ENCODE measurements at regions not wholly inside any gene's neighbourhood (a gene's known extent, or its start where the extent isn't known, plus 50 kb on each side); places are given as distances from the start of the nearest gene placed in this dataset.
A peak's percentile ranks its signal among the peaks of the same experiment; 100 is the strongest.

DNA sequence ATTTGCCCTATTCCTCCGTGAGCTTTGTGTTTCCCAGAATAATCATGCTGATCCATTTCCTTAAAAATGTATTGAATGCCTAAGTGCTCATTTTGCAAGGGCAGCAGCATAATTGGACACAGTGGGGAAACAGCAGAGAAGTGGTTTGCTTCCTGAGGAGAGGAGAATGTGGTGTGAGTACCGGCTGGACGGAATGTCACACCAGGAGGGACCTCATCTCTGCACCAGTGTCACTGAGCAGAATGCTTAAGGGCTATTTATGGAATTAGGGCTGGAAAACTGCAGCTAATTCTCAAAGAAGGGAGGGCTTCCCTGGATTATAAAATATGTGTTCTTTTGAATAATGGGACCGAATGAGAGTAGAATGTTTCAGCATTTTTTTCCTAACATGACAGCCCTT, 1100.6 kb upstream of the RBFOX1 start:
- Histone ChIP-seq H3K27ac (ENCODE audit: low read depth, low read length) (no peak overlapping the region), H3K9ac (ENCODE audit: low read depth in 1 of 2, low read length in 2 of 2) (no peak overlapping the region), H3K36me3 (ENCODE audit: control insufficient read depth in 1 of 2, insufficient read depth in 2 of 2, low read length in 2 of 2) (no peaks in the 10 kb centered on the region), H3K4me1 (ENCODE audit: control insufficient read depth in 1 of 2, insufficient read depth in 2 of 2, low read length in 2 of 2) (no peaks in the 10 kb centered on the region), H3K4me3 (ENCODE audit: low read depth in 1 of 2, low read length in 2 of 2) (no peak overlapping the region), H3K27me3 (ENCODE audit: control insufficient read depth in 1 of 2, insufficient read depth in 2 of 2, low read length in 2 of 2) (no peaks in the 10 kb centered on the region), H3K9me3 (ENCODE audit: control insufficient read depth in 1 of 2, low read length in 2 of 2) (no peaks in the 10 kb centered on the region)

DNA sequence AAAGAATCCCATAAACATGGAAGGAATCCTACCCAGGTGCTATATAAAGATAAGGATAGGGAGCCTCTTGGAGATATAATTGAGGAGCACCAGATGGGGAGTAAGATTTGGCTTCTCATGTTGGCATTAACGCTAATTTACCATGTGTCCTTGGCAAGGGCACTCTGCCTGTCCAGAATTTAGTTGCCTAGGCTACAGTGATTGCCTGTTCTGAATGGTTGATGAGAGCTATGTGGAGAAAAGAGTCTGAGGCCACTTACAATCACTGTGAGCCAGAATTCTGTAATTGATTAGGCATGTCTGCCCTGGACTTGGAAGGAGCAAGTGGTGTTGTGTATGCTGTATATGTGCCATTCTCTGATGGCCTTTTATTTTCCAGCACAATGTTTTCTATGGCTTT, 1101.2 kb upstream of the RBFOX1 start:
- Histone ChIP-seq H3K4me3 (ENCODE audit: low read depth in 1 of 2, low read length in 2 of 2) (no peak overlapping the region), H3K9me3 (ENCODE audit: control insufficient read depth in 1 of 2, low read length in 2 of 2) (no peaks in the 10 kb centered on the region), H3K9ac (ENCODE audit: low read depth in 1 of 2, low read length in 2 of 2) (no peak overlapping the region), H3K36me3 (ENCODE audit: control insufficient read depth in 1 of 2, insufficient read depth in 2 of 2, low read length in 2 of 2) (no peaks in the 10 kb centered on the region), H3K4me1 (ENCODE audit: control insufficient read depth in 1 of 2, insufficient read depth in 2 of 2, low read length in 2 of 2) (no peaks in the 10 kb centered on the region), H3K27me3 (ENCODE audit: control insufficient read depth in 1 of 2, insufficient read depth in 2 of 2, low read length in 2 of 2) (no peaks in the 10 kb centered on the region), H3K27ac (ENCODE audit: low read depth, low read length) (no peak overlapping the region)

DNA sequence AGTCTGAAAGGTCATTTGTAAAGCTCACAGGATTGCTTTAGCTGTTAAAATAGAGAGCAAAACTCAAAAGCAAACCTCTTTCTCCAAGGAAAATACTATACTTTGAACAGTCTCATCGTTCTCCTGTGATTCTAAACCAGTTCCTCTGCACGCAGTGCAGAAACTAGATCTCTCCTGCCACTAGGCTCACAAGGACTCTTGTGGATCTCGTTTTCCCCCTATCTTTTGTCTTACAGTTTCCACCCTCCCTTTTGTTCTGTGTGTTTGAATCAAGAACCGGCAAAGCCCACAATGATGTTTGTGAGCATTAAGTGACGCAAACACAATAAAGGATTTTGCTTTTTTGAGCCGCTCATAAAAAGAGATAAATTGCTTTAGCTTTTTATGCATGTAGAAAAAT, 1103.5 kb upstream of the RBFOX1 start:
- no peak overlapping the region for H3K9ac ChIP-seq (ENCODE audit: low read depth in 1 of 2, low read length in 2 of 2)

DNA sequence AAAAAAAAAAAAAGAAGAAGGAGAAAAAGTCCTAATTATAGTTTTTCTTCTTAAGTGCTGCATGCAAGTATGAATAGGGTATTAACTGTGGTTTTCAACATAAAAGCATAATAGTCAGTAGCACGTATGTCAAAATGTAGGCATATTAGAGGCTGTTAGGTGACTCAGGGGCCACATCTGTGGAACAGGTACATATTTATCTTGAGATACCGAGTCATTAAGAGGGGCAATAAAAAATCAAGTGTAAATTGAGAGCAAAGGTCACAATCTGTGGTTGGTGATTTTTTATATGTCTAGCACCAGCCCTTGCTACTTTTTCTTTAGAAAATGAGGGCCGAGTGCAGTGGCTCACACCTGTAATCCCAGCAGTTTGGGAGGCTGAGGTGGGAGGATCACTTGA, 1113.8 kb upstream of the RBFOX1 start:
- Histone ChIP-seq H3K9me3 (ENCODE audit: control insufficient read depth in 1 of 2, low read length in 2 of 2) (no peaks in the 10 kb centered on the region), H3K4me3 (ENCODE audit: low read depth in 1 of 2, low read length in 2 of 2) (no peak overlapping the region), H3K4me1 (ENCODE audit: control insufficient read depth in 1 of 2, insufficient read depth in 2 of 2, low read length in 2 of 2) (peaks cover 0 to 11% of the 10 kb centered on the region in 2 donors), H3K27me3 (ENCODE audit: control insufficient read depth in 1 of 2, insufficient read depth in 2 of 2, low read length in 2 of 2) (no peaks in the 10 kb centered on the region), H3K36me3 (ENCODE audit: control insufficient read depth in 1 of 2, insufficient read depth in 2 of 2, low read length in 2 of 2) (no peaks in the 10 kb centered on the region), H3K27ac (ENCODE audit: low read depth, low read length) (no peak overlapping the region), H3K9ac (ENCODE audit: low read depth in 1 of 2, low read length in 2 of 2) (no peak overlapping the region)

More for the DNA sequence above, 1103.5 kb upstream of the RBFOX1 start:
- Histone ChIP-seq H3K4me1 (ENCODE audit: control insufficient read depth in 1 of 2, insufficient read depth in 2 of 2, low read length in 2 of 2) (no peaks in the 10 kb centered on the region), H3K4me3 (ENCODE audit: low read depth in 1 of 2, low read length in 2 of 2) (no peak overlapping the region), H3K27ac (ENCODE audit: low read depth, low read length) (no peak overlapping the region), H3K9me3 (ENCODE audit: control insufficient read depth in 1 of 2, low read length in 2 of 2) (no peaks in the 10 kb centered on the region), H3K27me3 (ENCODE audit: control insufficient read depth in 1 of 2, insufficient read depth in 2 of 2, low read length in 2 of 2) (no peaks in the 10 kb centered on the region), H3K36me3 (ENCODE audit: control insufficient read depth in 1 of 2, insufficient read depth in 2 of 2, low read length in 2 of 2) (no peaks in the 10 kb centered on the region)

DNA sequence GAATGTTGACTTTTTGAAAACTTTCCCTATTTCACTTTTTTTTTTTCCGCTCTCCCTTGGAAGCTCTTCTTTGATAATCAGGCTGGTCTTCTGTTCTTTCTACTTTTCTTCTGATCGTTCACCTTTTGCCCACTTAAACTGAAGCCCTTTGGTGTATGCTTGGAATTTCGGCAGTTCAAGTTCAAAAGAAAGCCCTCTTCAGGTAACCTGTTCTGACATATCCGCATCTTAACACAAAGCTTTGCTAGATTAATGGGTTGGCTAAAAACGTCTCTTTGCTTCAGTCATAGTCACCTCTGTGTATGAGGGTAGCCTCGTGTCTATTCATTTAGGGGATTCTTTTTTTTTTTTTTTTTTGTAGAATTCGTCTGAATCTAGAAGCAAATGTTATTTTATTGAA, 1115.8 kb upstream of the RBFOX1 start:
- H3K4me1 ChIP-seq (ENCODE audit: control insufficient read depth in 1 of 2, insufficient read depth in 2 of 2, low read length in 2 of 2), result peaks cover 0 to 11% of the 10 kb centered on the region in 2 donors
- H3K36me3 ChIP-seq (ENCODE audit: control insufficient read depth in 1 of 2, insufficient read depth in 2 of 2, low read length in 2 of 2), result no peaks in the 10 kb centered on the region
- H3K27me3 ChIP-seq (ENCODE audit: control insufficient read depth in 1 of 2, insufficient read depth in 2 of 2, low read length in 2 of 2), result no peaks in the 10 kb centered on the region
- H3K27ac ChIP-seq (ENCODE audit: low read depth, low read length), result no peak overlapping the region
- H3K9ac ChIP-seq (ENCODE audit: low read depth in 1 of 2, low read length in 2 of 2), result no peak overlapping the region
- no peak overlapping the region for H3K4me3 ChIP-seq (ENCODE audit: low read depth in 1 of 2, low read length in 2 of 2)
- no peaks in the 10 kb centered on the region for H3K9me3 ChIP-seq (ENCODE audit: control insufficient read depth in 1 of 2, low read length in 2 of 2)

DNA sequence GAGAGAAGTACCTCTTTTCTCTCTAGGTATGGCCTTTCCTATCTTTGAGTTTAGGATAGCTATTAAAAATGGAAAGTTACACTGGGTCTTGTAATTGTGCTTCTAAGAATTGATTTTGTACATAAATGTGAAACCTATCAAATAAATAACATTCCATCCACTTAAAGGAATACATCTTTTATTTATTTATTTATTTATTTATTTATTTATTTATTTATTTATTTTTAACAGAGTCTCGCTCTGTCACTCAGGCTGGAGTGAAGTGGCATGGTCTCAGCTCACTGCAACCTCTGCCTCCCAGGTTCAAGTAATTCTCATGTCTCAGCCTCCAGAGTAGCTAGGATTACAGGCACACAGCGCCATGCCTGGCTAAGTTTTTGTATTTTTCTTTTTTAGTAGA, 1114.0 kb upstream of the EEF2KMT start:
- no peaks in the 10 kb centered on the region for H3K9me3 ChIP-seq (ENCODE audit: control insufficient read depth in 1 of 2, low read length in 2 of 2)
- no peak overlapping the region for H3K9ac ChIP-seq (ENCODE audit: low read depth in 1 of 2, low read length in 2 of 2)
- H3K27me3 ChIP-seq (ENCODE audit: control insufficient read depth in 1 of 2, insufficient read depth in 2 of 2, low read length in 2 of 2), result no peaks in the 10 kb centered on the region
- no peak overlapping the region for H3K4me3 ChIP-seq (ENCODE audit: low read depth in 1 of 2, low read length in 2 of 2)
- H3K27ac ChIP-seq (ENCODE audit: low read depth, low read length), result no peak overlapping the region
- H3K36me3 ChIP-seq (ENCODE audit: control insufficient read depth in 1 of 2, insufficient read depth in 2 of 2, low read length in 2 of 2), result no peaks in the 10 kb centered on the region
- H3K4me1 ChIP-seq (ENCODE audit: control insufficient read depth in 1 of 2, insufficient read depth in 2 of 2, low read length in 2 of 2), result peaks cover 13 to 17% of the 10 kb centered on the region in 2 donors

DNA sequence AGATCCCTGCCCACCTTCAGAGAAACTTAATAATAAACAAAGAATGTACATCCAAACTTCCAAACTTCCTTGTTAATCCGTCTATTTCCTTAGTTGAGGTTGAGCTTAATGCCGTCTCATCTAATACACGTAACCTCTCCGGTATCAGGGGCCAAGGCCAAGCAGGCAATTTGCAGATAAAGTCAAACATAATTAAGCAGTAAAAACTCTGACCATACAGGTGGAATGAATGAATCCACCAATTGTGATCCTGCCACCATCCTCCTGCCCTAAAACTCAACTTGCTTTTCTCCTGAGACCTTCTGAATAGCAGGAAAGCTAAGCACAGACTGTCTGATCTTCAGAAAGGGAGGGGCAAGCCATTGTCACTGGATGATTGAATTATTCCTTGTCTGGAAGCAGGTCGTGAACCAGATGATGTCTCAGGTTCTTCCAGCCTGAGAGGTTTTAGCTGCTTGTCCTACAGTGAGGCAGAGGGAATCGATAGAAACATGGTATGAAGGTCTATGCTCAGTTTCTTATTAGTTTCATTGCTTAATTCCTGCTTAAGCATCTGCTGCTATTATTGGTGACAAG, 1111.8 kb upstream of the EEF2KMT start:
- Histone ChIP-seq H3K9ac (ENCODE audit: low read depth in 1 of 2, low read length in 2 of 2) (no peak overlapping the region), H3K27me3 (ENCODE audit: control insufficient read depth in 1 of 2, insufficient read depth in 2 of 2, low read length in 2 of 2) (no peaks in the 10 kb centered on the region), H3K36me3 (ENCODE audit: control insufficient read depth in 1 of 2, insufficient read depth in 2 of 2, low read length in 2 of 2) (no peaks in the 10 kb centered on the region), H3K27ac (ENCODE audit: low read depth, low read length) (no peak overlapping the region), H3K9me3 (ENCODE audit: control insufficient read depth in 1 of 2, low read length in 2 of 2) (no peaks in the 10 kb centered on the region), H3K4me1 (ENCODE audit: control insufficient read depth in 1 of 2, insufficient read depth in 2 of 2, low read length in 2 of 2) (peaks cover 24% of the 10 kb centered on the region in 2 donors), H3K4me3 (ENCODE audit: low read depth in 1 of 2, low read length in 2 of 2) (peak overlapping the region in 1 of 2 donors; percentile 28)

DNA sequence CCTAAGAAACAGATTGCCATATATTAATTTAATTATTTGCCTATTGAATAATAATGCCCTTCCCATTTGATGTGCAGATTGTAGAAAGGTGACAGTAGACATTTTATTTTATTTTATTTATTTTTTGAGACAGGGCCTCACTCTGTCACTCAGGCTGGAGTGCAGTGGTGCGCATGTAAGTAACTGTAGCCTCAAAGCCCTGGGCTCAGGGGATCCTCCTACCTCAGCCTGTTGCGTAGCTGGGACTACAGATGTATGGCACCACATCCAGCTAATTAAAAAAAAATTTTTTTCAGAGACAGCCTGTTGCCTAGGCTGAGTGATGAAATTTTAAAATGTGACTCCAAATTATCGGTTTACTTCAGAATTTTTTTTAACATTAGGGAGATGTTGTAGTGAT, 1110.0 kb upstream of the EEF2KMT start:
- peaks cover 24% of the 10 kb centered on the region in 2 donors for H3K4me1 ChIP-seq (ENCODE audit: control insufficient read depth in 1 of 2, insufficient read depth in 2 of 2, low read length in 2 of 2)
- H3K27me3 ChIP-seq (ENCODE audit: control insufficient read depth in 1 of 2, insufficient read depth in 2 of 2, low read length in 2 of 2), result no peaks in the 10 kb centered on the region
- H3K9ac ChIP-seq (ENCODE audit: low read depth in 1 of 2, low read length in 2 of 2), result no peak overlapping the region
- H3K4me3 ChIP-seq (ENCODE audit: low read depth in 1 of 2, low read length in 2 of 2), result no peak overlapping the region
- no peak overlapping the region for H3K27ac ChIP-seq (ENCODE audit: low read depth, low read length)
- no peaks in the 10 kb centered on the region for H3K9me3 ChIP-seq (ENCODE audit: control insufficient read depth in 1 of 2, low read length in 2 of 2)
- no peaks in the 10 kb centered on the region for H3K36me3 ChIP-seq (ENCODE audit: control insufficient read depth in 1 of 2, insufficient read depth in 2 of 2, low read length in 2 of 2)

DNA sequence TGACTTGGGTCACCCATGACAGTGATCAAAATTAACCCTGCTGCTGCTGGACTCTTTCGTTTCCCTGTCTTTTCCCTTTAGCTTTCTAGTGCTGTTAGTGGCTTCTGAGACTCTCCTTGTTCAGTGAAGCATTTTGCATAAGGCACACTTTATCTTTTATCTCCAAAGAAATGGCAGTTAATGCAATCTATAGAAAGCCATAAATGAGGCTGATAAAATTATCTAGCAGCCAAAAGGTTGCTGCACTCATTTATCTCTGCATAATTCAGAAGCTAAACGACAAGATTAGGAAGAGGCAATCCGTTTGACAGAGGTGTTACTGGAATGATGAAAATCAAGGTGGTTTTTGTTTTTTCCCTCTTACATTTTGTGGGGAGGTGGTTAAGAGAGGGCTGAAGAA, 1109.5 kb upstream of the EEF2KMT start:
- no peak overlapping the region for H3K27ac ChIP-seq (ENCODE audit: low read depth, low read length)
- H3K9me3 ChIP-seq (ENCODE audit: control insufficient read depth in 1 of 2, low read length in 2 of 2), result no peaks in the 10 kb centered on the region
- H3K4me3 ChIP-seq (ENCODE audit: low read depth in 1 of 2, low read length in 2 of 2), result no peak overlapping the region
- no peaks in the 10 kb centered on the region for H3K36me3 ChIP-seq (ENCODE audit: control insufficient read depth in 1 of 2, insufficient read depth in 2 of 2, low read length in 2 of 2)
- no peaks in the 10 kb centered on the region for H3K27me3 ChIP-seq (ENCODE audit: control insufficient read depth in 1 of 2, insufficient read depth in 2 of 2, low read length in 2 of 2)
- peaks cover 24% of the 10 kb centered on the region in 2 donors for H3K4me1 ChIP-seq (ENCODE audit: control insufficient read depth in 1 of 2, insufficient read depth in 2 of 2, low read length in 2 of 2)
- H3K9ac ChIP-seq (ENCODE audit: low read depth in 1 of 2, low read length in 2 of 2), result no peak overlapping the region

DNA sequence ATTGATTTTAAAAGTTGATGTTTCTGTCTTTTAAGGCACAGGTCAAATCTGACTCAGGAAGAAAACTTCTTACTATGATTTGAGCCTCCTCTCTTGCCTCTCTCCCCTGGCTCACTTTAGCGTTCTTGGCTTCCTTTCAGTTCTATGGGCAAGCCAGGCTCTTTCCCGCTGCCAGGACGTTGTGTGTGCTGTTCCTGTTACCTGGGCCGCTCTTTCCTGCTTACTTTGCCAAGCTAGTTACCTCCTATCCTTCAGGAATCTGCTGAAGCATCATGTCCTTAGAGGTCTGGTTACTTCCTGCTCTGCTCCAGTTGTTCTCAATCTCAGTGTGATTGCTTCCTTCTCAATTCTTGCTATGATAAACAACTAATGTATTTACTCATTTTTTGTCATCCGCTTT, 1108.5 kb upstream of the EEF2KMT start:
- no peak overlapping the region for H3K27ac ChIP-seq (ENCODE audit: low read depth, low read length)
- H3K27me3 ChIP-seq (ENCODE audit: control insufficient read depth in 1 of 2, insufficient read depth in 2 of 2, low read length in 2 of 2), result no peaks in the 10 kb centered on the region
- no peak overlapping the region for H3K9ac ChIP-seq (ENCODE audit: low read depth in 1 of 2, low read length in 2 of 2)
- H3K9me3 ChIP-seq (ENCODE audit: control insufficient read depth in 1 of 2, low read length in 2 of 2), result no peaks in the 10 kb centered on the region
- H3K4me1 ChIP-seq (ENCODE audit: control insufficient read depth in 1 of 2, insufficient read depth in 2 of 2, low read length in 2 of 2), result peaks cover 24% of the 10 kb centered on the region in 2 donors
- no peaks in the 10 kb centered on the region for H3K36me3 ChIP-seq (ENCODE audit: control insufficient read depth in 1 of 2, insufficient read depth in 2 of 2, low read length in 2 of 2)
- H3K4me3 ChIP-seq (ENCODE audit: low read depth in 1 of 2, low read length in 2 of 2), result no peak overlapping the region

DNA sequence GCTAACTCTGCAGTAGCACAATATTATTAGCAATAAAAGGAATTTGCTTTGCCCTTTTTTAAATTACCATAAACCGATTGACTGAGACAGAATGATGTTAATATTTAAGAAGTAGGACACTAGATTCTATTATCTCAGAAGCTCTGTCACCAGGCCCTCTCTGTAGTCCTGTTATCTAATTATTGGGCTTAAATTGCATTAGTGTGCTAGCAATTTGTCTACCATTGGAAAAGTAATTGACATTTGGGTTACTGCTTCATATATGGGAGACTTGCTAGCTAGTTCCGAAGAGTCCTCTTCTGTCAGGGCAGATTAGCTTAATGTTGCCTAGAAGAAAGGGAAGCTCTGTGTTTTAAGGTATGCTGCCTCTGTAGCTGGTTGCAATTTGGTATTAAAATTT, 1107.3 kb upstream of the EEF2KMT start:
- H3K27me3 ChIP-seq (ENCODE audit: control insufficient read depth in 1 of 2, insufficient read depth in 2 of 2, low read length in 2 of 2), result no peaks in the 10 kb centered on the region
- H3K27ac ChIP-seq (ENCODE audit: low read depth, low read length), result no peak overlapping the region
- H3K9ac ChIP-seq (ENCODE audit: low read depth in 1 of 2, low read length in 2 of 2), result no peak overlapping the region
- H3K4me1 ChIP-seq (ENCODE audit: control insufficient read depth in 1 of 2, insufficient read depth in 2 of 2, low read length in 2 of 2), result peaks cover 24% of the 10 kb centered on the region in 2 donors
- H3K4me3 ChIP-seq (ENCODE audit: low read depth in 1 of 2, low read length in 2 of 2), result no peak overlapping the region
- H3K36me3 ChIP-seq (ENCODE audit: control insufficient read depth in 1 of 2, insufficient read depth in 2 of 2, low read length in 2 of 2), result no peaks in the 10 kb centered on the region
- H3K9me3 ChIP-seq (ENCODE audit: control insufficient read depth in 1 of 2, low read length in 2 of 2), result no peaks in the 10 kb centered on the region
